ENCODE measurements at regions not wholly inside any gene's neighbourhood (a gene's known extent, or its start where the extent isn't known, plus 50 kb on each side); places are given as distances from the start of the nearest gene placed in this dataset.

DNA sequence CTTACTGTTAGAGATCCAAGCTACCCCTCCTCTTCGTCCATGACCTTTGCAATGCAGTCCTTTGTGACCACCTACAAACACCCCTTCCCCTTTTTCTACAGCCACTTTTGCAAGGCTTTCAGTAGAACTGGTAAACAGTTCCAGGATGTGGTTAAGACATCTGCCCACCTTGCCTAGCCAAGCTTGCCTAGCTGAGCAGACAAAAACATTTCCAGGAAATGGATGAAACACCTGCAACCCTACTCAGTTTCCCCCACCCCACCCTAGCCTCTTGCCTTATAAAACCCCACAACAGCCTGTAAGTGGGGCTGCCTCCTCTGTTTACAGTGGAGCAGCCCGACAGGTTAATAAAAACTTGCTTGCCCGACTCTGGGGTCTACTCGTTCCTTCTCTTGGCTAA is 133.8 kb downstream of the ZC4H2 start:
- no peak for TF ChIP-seq EZH2 (IDR thresholded peaks at IDR 0.05)
- TF ChIP-seq, protein P1, sequence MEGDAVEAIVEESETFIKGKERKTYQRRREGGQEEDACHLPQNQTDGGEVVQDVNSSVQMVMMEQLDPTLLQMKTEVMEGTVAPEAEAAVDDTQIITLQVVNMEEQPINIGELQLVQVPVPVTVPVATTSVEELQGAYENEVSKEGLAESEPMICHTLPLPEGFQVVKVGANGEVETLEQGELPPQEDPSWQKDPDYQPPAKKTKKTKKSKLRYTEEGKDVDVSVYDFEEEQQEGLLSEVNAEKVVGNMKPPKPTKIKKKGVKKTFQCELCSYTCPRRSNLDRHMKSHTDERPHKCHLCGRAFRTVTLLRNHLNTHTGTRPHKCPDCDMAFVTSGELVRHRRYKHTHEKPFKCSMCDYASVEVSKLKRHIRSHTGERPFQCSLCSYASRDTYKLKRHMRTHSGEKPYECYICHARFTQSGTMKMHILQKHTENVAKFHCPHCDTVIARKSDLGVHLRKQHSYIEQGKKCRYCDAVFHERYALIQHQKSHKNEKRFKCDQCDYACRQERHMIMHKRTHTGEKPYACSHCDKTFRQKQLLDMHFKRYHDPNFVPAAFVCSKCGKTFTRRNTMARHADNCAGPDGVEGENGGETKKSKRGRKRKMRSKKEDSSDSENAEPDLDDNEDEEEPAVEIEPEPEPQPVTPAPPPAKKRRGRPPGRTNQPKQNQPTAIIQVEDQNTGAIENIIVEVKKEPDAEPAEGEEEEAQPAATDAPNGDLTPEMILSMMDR (IDR thresholded peaks at IDR 0.05), result no peak
